Stromal cell of bone marrow (primary cell): ENCODE measurements at regions not wholly inside any gene's neighbourhood (a gene's known extent, or its start where the extent isn't known, plus 50 kb on each side); places are given as distances from the start of the nearest gene placed in this dataset.
"Not testable (repeated sequence)": the region's sequence is repeated elsewhere in the genome, so short reads cannot be mapped to it uniquely, and the experiment has no call there.

Experiments used
- DNase-seq: peaks from one replicate; pipeline ENCODE4 v3.0.0-alpha.2; 2012; ENCODE audit warnings: low read depth

GRCh38 chr15:98526094-98526493 lies 122.2 kb upstream of the IGF1R start:
- no peak for DNase-seq

GRCh38 chr15:98528046-98528725 lies 120.2 kb upstream of the IGF1R start:
- DNase-seq = no peak

DNA sequence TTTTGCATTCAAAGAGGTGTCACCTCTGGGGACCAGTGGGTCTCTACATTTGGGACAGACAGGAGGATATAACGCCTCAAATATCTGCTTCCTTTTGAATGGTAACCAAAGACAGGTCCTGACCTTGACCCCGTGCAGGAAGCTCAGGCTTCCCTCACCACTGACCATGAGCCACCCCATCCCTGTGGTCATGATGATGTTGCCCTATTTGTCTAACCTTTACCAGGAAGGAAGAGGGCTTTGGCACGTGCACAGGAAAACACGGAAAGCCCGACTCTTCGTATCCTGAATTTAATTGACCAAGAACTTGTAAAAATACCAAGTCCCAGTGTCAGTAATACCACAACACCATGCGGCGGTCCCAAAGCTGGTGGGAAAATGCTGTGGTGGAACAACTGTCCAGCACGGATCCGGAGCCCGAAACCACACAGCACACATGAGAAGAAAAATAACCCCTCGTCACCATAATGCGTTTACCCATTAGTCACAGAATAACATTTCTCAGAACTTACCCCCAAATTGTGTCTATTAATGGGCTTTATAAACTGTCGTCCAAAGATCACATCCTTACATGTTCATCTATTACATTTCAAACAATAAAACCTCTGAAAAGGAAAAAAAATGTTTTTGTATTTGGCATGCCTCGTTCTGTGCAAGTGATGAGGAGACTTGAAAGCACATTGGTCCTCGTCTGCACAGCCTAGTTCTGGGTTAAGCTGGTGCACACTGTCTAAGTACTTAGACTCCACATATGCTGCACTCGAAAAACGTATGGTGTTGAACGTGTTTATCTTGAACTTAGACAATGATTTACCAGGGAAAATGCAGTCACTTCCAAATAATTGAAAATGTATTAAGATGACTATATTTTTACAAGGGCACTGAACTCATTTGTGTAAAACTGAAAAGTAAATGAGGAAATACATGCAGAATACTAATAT lies 118.9 kb upstream of the IGF1R start:
- no peak for DNase-seq

DNA sequence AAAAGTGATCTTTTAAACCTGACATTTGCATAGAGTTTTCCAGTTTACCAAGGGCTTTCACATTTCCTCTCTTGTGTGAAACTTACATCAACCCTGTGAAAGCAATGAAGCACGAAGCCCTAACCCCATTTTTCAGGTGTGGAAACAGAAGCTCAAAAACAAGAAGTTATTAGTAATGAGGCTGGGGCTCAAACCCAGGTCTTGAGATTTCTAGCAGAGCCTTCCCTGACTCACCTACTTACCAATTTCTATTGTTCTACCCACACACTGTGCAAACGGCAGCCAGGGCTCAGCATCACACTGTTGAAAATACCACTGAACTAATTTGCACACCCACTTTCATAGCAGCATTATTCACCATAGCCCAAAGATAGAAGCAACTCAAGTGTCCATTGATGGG lies 117.8 kb upstream of the IGF1R start:
- no peak for DNase-seq

- DNase-seq = no peak
Measured at GRCh38 chr15:98532063-98532462, 116.3 kb upstream of the IGF1R start.

DNA sequence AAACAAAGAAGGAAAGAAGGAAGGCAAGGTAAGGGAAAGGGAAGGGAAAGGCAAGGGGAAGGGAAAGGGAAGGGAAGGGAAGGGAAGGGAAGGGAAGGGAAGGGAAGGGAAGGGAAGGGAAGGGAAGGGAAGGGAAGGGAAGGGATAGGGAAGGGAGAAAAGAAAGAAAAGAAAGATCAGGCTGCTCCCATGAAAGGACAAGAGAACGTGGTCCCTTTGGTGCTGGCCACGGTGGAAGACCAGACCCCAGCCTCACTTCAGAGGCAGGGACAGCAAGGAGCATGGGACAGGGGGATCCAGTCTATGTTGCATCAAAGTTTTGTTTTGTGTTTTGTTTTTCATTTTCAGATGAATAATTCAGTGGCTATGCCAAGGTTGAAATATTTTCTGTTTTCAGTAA lies 111.4 kb upstream of the IGF1R start:
- no peak for DNase-seq

- DNase-seq = no peak
Measured at GRCh38 chr15:98537516-98538060, 110.8 kb upstream of the IGF1R start.

GRCh38 chr15:98541519-98541918 lies 106.8 kb upstream of the IGF1R start:
- DNase-seq = no peak

DNA sequence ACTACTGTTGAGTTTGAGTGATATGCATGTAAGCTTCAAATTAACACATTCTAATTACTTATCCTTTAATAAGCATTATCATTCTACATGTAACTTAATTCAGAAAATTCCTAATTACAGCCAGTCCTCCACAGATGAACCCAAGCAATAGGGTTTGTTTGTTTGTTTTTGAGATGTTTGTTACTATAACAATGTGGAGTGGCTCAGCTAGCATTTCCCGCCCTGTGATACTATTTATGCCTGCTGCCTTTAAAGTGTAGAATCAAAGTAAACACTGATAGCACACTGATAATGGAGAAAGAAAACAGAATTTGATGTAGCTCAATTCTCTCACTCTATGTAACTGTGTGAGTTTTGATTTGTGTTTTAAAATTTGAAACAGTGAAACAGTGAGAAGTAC lies 105.1 kb upstream of the IGF1R start:
- DNase-seq = no peak

DNA sequence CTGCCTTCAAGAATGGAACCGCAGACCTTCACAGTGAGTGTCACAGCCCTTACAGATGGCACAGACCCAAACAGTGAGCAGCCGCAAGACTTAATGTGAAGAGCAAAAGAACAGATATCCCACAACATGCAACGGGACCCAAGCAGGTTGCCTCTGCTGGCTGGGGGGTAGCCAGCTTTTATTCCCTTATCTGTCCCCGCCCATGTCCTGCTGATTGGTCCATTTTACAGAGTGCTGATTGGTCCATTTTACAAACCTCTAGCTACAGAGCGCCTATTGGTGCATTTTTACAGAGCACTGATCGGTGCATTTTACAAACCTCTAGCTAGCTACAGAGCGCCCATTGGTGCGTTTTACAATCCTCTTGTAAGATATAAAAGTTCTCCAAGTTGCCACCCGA lies 102.0 kb upstream of the IGF1R start:
- DNase-seq = no peak

GRCh38 chr15:98547275-98547674 lies 101.1 kb upstream of the IGF1R start:
- no peak for DNase-seq

DNA sequence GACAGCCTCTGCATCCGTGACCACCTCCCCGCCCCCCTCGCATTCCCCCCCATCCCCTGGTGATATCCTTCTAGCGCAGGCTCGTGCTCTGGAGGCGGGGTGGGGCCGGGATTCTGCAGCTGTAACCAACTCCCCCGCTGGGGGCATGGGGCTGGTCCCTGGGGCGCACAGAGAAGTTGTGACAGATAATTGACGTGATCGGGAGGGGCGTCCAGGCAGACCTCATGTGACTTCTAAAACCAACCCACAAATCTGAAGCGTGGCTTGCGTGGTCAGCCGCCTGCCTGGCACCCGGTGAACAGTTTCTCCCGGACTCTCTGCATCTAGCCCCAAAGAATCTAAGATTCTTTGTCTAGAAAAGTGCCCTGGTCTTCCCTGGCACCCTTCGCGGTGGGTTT lies 100.6 kb upstream of the IGF1R start:
- peak; percentile 41 for DNase-seq

DNA sequence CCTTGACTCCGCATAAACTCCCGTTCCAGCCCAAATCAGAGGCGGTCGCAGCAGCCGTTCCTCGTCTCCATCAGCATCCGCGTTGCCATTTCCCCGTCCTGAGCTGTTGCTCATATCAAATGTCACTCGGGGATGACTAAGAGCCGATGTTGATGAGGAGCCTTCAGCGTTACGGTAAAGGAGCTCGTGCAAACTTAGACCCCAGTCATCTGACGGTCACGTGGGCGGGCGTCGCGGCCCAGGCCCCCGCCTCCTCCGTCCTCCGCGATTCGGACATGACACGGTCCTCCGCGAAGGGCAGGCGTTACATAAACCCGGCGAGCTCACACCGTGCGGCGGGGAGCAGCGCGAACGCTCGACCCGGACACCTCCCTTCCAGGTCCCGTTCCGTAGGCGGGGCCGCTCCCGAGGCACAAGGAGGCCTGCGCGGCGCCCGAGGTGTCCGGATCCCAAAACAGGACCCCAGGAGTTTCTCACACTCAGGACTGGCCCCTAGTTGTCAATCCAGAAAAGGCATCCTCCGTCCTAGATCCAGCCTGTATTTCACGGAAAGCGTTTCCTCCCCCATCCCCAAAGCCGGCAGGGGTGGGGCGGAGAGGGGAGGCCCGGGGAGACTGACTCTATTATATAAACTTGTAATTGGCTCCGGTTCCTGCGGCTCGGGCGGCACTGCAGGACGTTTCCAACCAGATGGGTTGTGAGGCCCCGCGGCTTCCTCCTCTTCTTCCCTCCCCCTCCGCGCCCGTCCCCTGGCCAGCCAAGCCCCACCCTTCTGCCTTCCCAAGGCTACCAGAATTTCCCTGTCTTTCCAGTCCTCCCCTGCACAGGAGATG lies 100.0 kb upstream of the IGF1R start:
- DNase-seq = peak; percentile 83

DNA sequence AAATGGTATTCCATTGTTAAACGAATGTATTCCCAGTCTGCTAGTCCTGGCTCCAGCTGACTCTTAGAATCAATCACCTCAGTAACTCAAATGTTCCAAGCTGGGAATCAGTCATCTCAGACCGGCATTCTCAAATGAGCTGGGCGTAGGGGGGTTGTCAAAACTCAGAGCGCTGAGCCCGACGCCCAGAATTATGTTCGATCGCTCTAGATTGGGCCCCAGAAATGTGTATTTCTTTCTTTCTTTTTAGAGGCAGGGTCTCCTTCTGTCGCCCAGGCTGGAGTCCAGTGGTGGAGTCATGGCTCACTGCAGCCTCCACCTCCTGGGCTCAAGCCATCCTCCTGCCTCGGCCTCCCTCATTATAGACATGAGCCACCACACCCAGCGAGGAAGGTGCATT lies 99.3 kb upstream of the IGF1R start:
- DNase-seq = no peak

DNA sequence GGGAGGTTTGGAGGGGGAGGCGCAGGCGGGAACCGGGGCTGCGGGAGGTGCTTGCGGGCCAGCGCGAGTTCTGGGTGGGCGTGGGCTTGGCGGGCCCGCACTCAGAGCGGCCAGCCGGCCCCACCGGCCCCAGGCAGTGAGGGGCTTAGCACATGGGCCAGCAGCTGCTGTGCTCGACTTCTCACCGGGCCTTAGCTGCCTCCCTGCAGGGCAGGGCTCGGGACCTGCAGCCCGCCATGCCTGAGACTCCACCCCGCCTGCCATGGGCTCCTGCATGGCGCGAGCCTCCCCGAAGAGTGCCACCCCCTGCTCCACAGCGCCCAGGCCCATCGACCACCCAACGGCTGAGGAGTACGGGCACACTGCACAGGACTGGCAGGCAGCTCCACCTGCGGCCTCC lies 98.6 kb upstream of the IGF1R start:
- DNase-seq = no peak

DNA sequence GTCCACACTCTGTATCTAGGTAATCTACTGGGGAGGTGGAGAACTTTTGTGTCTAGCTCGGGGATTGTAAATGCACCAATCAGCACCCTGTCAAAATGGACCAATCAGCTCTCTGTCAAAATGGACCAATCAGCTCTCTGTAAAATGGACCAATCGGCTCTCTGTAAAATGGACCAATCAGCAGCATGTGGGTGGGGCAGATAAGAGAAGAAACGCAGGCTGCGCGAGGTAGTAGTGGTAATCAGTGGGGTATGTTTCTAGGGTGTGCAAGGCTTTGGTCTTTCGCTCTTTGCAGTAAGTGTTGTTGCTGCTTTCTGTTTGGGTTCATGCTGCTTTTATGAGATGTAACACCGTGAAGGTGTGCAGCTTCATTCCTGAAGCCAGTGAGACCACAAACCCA lies 98.0 kb upstream of the IGF1R start:
- DNase-seq = not testable (repeated sequence)

DNA sequence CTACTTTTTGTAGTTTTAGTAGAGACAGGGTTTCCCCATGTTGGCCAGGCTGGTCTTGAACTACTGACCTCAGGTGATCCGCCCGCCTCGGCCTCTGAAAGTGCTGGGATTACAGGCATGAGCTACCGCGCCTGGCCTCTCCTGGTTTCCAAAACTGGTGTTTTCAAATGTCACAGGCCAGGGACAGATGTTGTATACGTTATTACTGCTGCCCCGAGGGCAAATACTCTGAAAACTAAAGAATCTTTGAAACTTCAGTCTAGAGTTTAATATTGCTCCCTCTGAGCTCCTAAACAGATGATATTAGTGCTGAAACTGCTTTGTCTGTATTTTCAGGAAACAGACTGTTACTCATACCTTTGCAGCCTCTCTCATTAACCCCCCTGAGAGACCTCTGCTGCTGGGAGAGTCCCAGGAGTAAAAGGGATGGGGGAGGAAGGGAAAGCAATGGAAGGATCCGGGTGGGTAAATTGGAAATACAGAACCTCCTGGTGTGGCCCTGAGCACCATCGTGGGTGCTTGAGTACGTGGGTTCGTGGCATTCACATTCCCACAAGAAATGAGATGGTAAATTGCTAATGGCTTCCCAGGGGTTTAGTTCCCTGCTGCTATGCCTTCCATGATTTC lies 96.3 kb upstream of the IGF1R start:
- no peak for DNase-seq

- no peak for DNase-seq
Measured at GRCh38 chr15:98554272-98555172, 93.8 kb upstream of the IGF1R start.

DNA sequence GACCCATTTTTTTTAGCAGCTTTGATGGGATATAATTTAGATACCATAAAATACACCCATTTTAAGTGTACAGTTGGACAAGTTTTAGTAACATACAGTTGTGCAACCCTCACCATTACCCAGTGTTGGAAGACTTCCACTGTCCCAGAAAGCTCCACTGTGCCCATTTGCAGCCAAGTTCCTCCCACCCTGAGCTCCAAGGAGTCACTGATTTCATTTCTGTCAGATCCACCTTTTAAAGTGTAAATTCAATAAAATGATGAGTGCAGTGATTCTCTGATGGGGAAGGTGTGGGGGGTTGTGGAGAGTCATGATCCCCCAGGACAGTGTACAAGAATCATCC lies 93.2 kb upstream of the IGF1R start:
- no peak for DNase-seq

- no peak for DNase-seq
Measured at GRCh38 chr15:98556321-98556720, 92.0 kb upstream of the IGF1R start.

- no peak for DNase-seq
Measured at GRCh38 chr15:98560338-98560737, 88.0 kb upstream of the IGF1R start.
